Neural progenitor cell (in vitro differentiated cells): ENCODE measurements at regions not wholly inside any gene's neighbourhood (a gene's known extent, or its start where the extent isn't known, plus 50 kb on each side); places are given as distances from the start of the nearest gene placed in this dataset.

Experiments
- CTCF ChIP-seq: fragments of 200-600 bp; sonication (generic); IDR thresholded peaks from 2 replicates; pipeline ENCODE4 v1.5.1; 2017; ENCODE audit warnings: antibody characterized with exemption, mild to moderate bottlenecking
- EZH2phosphoT487 ChIP-seq: fragments of 200-600 bp; sonication (generic); IDR thresholded peaks from 2 replicates; pipeline ENCODE4 v1.6.1; 2017; ENCODE audit warnings: antibody characterized with exemption

GRCh38 chr3:109702252-109702651 is 364.9 kb upstream of the DPPA4 start:
- TF ChIP-seq EZH2phosphoT487 (no peak), CTCF (no peak)
